ENCODE measurements at regions not wholly inside any gene's neighbourhood (a gene's known extent, or its start where the extent isn't known, plus 50 kb on each side); places are given as distances from the start of the nearest gene placed in this dataset.

DNA sequence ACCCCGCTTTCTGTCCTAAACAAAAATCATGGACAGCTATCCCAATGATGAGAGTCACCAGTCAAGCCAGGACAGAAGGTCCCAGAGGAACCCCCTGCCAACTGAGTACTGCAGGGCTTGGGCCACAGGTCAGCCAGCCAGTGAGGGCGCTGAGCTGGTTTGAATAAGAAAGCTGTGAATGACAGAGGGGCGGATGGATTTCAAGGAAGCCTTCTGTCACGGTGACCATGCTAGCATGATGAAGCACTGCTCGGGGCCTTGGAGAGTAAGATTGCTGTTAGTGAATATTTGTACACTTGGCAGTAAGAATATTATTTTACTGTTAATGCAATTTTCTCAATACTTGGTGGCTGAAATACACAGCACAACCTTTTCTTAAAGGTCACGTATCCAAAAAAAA lies 734.0 kb upstream of the NR2F2 start:
- no peak for TF ChIP-seq YY1 (IDR thresholded peaks at IDR 0.05; ENCODE audit: insufficient read depth, insufficient read length)
- TF ChIP-seq SUZ12 (IDR thresholded peaks at IDR 0.05; ENCODE audit: extremely low read depth, insufficient read depth, insufficient read length) = no peak
